T-helper 22 cell (primary cell): ENCODE measurements at regions not wholly inside any gene's neighbourhood (a gene's known extent, or its start where the extent isn't known, plus 50 kb on each side); places are given as distances from the start of the nearest gene placed in this dataset.
"Not testable (repeated sequence)": the region's sequence is repeated elsewhere in the genome, so short reads cannot be mapped to it uniquely, and the experiment has no call there.

Source experiments
- DNase-seq: peaks from one replicate; pipeline ENCODE4 v3.0.0-alpha.2; 2020; ENCODE audit warnings: low read depth

GRCh38 chr9:124084087-124084486 is 72.5 kb downstream of the LHX2 start:
- DNase-seq = no peak

DNA sequence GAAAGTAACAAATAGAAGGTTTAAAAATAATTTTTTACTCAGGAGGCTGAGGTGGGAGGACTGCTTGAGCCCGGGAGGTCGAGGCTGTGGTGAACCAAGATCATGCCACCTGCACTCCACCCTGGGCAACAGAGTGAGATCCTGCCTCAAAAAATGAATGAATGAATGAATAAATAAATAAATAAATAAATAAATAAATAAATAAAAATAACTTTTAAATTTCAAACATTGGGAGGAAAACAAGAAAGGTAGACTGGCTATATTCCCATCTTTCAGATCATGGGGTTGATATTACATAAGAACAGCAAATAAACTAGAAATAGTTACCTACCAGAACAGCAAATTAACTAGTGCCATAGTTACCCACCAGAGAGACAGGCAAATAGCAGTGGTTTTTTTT is 75.7 kb downstream of the LHX2 start:
- DNase-seq = no peak

DNA sequence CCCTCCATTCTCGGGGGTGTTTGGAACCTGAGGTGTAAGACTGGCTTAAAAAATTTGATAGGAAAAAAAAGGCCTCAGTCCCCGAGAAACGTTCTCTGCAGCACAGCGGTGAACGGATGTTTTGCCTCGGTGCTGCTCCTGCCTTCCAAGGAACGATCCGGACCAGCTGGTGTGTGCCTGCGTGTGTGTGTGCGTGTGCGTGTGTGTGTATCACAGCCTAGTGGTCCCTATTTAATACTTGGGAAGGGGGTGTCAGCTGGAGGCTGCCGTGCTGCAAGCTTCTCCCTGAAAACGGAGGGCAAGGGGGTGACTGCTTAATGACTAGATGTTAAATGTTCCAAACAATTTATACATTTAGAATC is 76.9 kb downstream of the LHX2 start:
- DNase-seq = no peak

GRCh38 chr9:124089631-124090488 is 78.3 kb downstream of the LHX2 start:
- not testable (repeated sequence) for DNase-seq

DNA sequence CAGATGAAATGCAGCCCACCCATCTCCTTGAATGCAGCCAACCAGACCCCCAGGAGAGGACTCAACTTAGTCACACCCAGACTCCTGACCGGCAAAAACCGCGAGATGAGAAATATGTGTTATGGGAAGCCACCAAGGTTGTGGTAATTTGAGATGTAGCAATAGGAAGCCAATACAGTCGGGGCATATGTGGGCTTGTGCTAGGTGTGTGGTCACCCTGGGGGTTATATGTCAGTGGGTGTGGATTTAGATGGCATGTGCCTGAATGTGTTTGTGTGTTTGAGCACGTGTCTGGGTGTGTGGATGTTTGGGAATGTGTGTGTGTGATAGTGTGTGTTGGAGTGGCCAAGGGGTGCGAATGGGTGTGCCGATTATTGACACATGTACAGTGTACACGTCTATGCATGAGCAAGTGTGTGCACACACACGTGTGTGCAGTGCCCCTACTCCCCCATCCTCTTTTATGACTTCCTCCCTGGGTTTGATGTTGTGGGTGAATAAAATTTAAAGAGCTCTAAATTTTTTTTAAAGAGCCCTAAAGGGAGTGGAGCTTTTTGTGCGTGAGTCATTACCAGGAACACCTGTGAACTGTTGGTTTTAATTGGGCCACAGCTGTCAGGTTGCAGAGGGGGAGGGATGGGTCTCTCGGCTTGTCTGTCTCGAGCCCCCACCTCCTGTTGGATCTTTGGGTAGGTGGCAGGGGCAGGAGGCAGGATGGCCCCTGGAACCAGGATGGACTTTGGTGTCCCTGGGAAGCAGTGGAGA is 86.8 kb downstream of the LHX2 start:
- no peak for DNase-seq

GRCh38 chr9:124099860-124100259 is 88.3 kb downstream of the LHX2 start:
- no peak for DNase-seq

DNA sequence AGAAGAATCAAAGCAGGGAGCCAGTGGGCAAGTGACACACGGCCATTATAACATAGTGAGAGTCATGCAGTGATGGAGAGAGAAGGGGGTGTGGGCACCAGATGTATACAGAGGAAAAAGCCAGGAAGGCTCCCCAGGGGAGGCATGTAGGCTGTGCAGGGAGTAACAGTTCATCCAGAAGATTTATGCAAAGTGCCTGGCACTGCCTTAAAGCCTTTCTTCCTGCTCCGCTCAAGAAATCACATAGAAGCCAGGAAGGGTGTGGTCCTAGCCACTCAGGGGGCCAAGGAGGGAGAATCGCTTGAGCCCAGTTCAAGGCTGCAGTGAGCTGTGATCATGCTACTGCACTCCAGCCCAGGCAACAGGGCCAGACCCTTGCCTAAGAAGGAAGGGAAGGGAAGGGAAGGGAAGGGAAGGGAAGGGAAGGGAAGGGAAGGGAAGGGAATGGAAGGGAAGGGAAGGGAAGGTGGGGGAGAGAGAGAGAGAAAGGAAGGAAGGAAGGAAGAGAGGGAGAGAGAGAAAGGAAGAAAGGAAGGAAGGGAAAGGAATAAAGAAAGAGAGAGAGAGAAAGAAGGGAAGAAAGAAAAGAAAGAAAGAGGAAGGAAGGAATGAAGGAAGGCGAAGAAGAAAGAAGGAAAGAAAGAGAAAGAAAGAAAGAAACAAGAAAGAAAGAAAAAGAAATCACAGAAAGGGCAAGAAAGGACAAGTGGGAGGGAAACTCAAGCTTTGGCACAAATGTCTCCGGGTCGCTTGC is 89.8 kb downstream of the LHX2 start:
- no peak for DNase-seq

GRCh38 chr9:124101969-124102345 is 90.4 kb downstream of the LHX2 start:
- DNase-seq = no peak

DNA sequence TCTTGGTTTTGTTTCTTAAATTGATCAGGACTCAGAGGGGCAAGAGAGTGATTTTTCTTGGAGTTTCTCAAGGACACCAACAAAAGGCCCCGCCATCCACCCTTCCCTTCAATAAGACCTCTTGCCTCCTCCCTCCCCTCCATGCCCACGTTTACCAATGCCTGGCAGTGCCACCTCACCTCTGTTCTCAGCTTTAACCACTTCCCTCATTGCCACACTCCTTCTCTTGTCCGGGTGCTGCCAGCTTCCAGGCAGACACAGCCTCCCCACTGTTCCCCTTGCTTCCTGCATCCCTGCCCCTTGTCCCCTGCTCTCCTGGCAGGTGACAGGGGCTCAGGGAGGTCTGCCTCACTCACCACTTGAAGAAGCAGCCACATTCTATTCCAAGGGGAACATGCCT is 90.8 kb downstream of the LHX2 start:
- no peak for DNase-seq

DNA sequence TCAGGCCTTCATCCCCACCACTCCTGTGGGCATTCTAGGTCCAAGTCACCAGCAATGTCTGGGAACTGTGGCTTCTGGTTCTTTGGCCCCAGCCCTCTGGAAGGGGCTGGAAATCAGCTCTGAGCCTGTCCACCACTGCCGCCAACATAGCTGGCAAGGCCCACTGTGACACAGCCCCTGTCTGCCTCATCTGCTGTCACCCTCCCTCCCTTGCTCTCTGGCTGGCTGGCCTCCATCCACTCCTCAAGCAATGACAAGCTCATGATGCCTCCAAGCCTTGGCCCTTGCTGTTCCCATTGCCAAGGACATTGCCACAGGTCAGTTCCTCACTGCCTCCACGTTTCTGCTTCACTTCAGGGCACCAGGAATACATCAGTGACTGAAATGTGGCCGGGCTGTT is 93.7 kb downstream of the LHX2 start:
- DNase-seq = no peak

- DNase-seq = no peak
Measured at GRCh38 chr9:124108216-124108615, 96.6 kb downstream of the LHX2 start.

DNA sequence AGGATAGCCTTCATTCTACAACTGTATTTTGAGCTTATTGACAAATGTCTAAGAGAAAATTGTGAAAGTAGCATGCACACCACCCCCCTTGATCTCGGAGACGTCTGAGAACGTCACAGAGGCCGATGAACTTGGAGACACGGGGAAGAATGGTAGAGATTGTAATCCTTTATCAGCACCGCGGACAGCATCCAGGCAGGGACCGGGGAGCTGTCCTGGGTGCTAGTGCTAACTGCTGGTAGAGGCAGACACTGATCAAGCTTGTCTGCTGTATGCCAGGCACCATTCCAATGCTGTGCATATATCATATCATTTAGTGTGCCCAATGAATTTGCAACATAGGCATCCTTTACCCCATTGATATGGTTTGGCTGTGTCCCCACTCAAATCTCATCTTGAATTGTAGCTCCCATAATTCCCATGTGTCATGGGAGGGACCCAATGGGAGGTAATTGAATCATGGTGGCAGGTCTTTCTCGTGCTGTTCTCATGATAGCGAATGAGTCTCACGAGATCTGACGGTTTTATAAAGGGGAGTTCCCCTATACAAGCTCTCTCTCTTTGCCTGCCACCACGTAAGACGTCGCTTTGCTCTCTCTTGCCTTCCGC is 98.8 kb downstream of the LHX2 start:
- no peak for DNase-seq

GRCh38 chr9:124116683-124117363 is 105.3 kb downstream of the LHX2 start:
- no peak for DNase-seq

GRCh38 chr9:124118894-124119293 is 107.3 kb downstream of the LHX2 start:
- no peak for DNase-seq

GRCh38 chr9:124120272-124120671 is 108.7 kb downstream of the LHX2 start:
- no peak for DNase-seq

DNA sequence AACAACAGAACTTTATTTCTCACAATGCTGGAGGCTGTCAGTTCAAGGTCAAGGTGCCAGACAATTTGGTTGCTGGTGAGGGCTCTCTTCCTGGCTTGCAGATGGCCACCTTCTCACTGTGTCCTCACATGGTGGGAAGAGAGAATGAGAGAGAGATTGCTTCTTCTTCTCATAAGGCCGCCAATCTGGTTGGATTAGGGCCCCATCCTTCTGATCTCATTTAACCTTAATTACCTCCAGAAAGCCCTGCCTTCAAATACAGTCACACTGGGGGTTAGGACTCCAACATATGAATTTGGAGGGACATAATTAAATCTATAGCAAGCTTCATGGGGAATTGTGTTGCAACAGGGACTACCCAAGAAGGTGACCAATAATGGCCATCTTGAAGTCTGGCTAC is 110.2 kb downstream of the LHX2 start:
- DNase-seq = no peak

- no peak for DNase-seq
Measured at GRCh38 chr9:124122321-124122720, 110.8 kb downstream of the LHX2 start.

GRCh38 chr9:124122813-124123462 is 111.4 kb downstream of the LHX2 start:
- no peak for DNase-seq

GRCh38 chr9:124123621-124124020 is 112.1 kb downstream of the LHX2 start:
- DNase-seq = not testable (repeated sequence)

- DNase-seq = no peak
Measured at GRCh38 chr9:124124729-124125650, 113.4 kb downstream of the LHX2 start.
